ENCODE measurements at regions not wholly inside any gene's neighbourhood (a gene's known extent, or its start where the extent isn't known, plus 50 kb on each side); places are given as distances from the start of the nearest gene placed in this dataset.

- WGBS = 95% methylated on average over 1 of the region's 1 CpG
- Histone ChIP-seq H3K27ac (ENCODE audit: low read depth in 1 of 2, low read length in 1 of 2) (no peak overlapping the region), H3K9me3 (ENCODE audit: control insufficient read depth in 2 of 2, insufficient read depth in 1 of 2, low read length in 1 of 2) (no peaks in the 10 kb centered on the region), H3K27me3 (ENCODE audit: control insufficient read depth in 2 of 2, insufficient read depth in 1 of 2, low read length in 1 of 2) (no peaks in the 10 kb centered on the region), H3K4me3 (ENCODE audit: low read length in 2 of 2) (no peak overlapping the region), H3K36me3 (ENCODE audit: control insufficient read depth in 2 of 2, insufficient read depth in 2 of 2, low read length in 1 of 2) (no peaks in the 10 kb centered on the region), H3K4me1 (ENCODE audit: control insufficient read depth in 2 of 2, insufficient read depth in 2 of 2, low read length in 2 of 2) (no peaks in the 10 kb centered on the region)
- no peak for DNase-seq (ENCODE audit: low read depth in 6 of 9, low spot score in 9 of 9)
Measured at GRCh38 chr2:52968043-52968442, 799.6 kb upstream of the CHAC2 start.

- H3K4me1 ChIP-seq (ENCODE audit: control insufficient read depth in 2 of 2, insufficient read depth in 2 of 2, low read length in 2 of 2) = no peaks in the 10 kb centered on the region
- no peak overlapping the region for H3K27ac ChIP-seq (ENCODE audit: low read depth in 1 of 2, low read length in 1 of 2)
- no peaks in the 10 kb centered on the region for H3K27me3 ChIP-seq (ENCODE audit: control insufficient read depth in 2 of 2, insufficient read depth in 1 of 2, low read length in 1 of 2)
- no peaks in the 10 kb centered on the region for H3K36me3 ChIP-seq (ENCODE audit: control insufficient read depth in 2 of 2, insufficient read depth in 2 of 2, low read length in 1 of 2)
- H3K9me3 ChIP-seq (ENCODE audit: control insufficient read depth in 2 of 2, insufficient read depth in 1 of 2, low read length in 1 of 2) = no peaks in the 10 kb centered on the region
- DNase-seq (ENCODE audit: low read depth in 6 of 9, low spot score in 9 of 9) = no peak
- H3K4me3 ChIP-seq (ENCODE audit: low read length in 2 of 2) = no peak overlapping the region
- WGBS = 89% methylated on average over 4 of the region's 4 CpGs
Measured at GRCh38 chr2:52964916-52965530, 802.6 kb upstream of the CHAC2 start.

- Histone ChIP-seq H3K36me3 (ENCODE audit: control insufficient read depth in 2 of 2, insufficient read depth in 2 of 2, low read length in 1 of 2) (no peaks in the 10 kb centered on the region), H3K27ac (ENCODE audit: low read depth in 1 of 2, low read length in 1 of 2) (no peak overlapping the region), H3K4me1 (ENCODE audit: control insufficient read depth in 2 of 2, insufficient read depth in 2 of 2, low read length in 2 of 2) (no peaks in the 10 kb centered on the region), H3K27me3 (ENCODE audit: control insufficient read depth in 2 of 2, insufficient read depth in 1 of 2, low read length in 1 of 2) (no peaks in the 10 kb centered on the region), H3K9me3 (ENCODE audit: control insufficient read depth in 2 of 2, insufficient read depth in 1 of 2, low read length in 1 of 2) (no peaks in the 10 kb centered on the region), H3K4me3 (ENCODE audit: low read length in 2 of 2) (no peak overlapping the region)
- DNase-seq (ENCODE audit: low read depth in 6 of 9, low spot score in 9 of 9) = no peak
Measured at GRCh38 chr2:52961403-52961802, 806.2 kb upstream of the CHAC2 start.

- H3K27me3 ChIP-seq (ENCODE audit: control insufficient read depth in 2 of 2, insufficient read depth in 1 of 2, low read length in 1 of 2) = no peaks in the 10 kb centered on the region
- DNase-seq (ENCODE audit: low read depth in 6 of 9, low spot score in 9 of 9) = no peak
- no peaks in the 10 kb centered on the region for H3K9me3 ChIP-seq (ENCODE audit: control insufficient read depth in 2 of 2, insufficient read depth in 1 of 2, low read length in 1 of 2)
- no peaks in the 10 kb centered on the region for H3K36me3 ChIP-seq (ENCODE audit: control insufficient read depth in 2 of 2, insufficient read depth in 2 of 2, low read length in 1 of 2)
- no peak overlapping the region for H3K4me3 ChIP-seq (ENCODE audit: low read length in 2 of 2)
- 35% methylated on average over 3 of the region's 3 CpGs for WGBS
- H3K4me1 ChIP-seq (ENCODE audit: control insufficient read depth in 2 of 2, insufficient read depth in 2 of 2, low read length in 2 of 2) = no peaks in the 10 kb centered on the region
- H3K27ac ChIP-seq (ENCODE audit: low read depth in 1 of 2, low read length in 1 of 2) = no peak overlapping the region
Measured at GRCh38 chr2:52960881-52961280, 806.7 kb upstream of the CHAC2 start.

- no peaks in the 10 kb centered on the region for H3K4me1 ChIP-seq (ENCODE audit: control insufficient read depth in 2 of 2, insufficient read depth in 2 of 2, low read length in 2 of 2)
- no peak for DNase-seq (ENCODE audit: low read depth in 6 of 9, low spot score in 9 of 9)
- H3K9me3 ChIP-seq (ENCODE audit: control insufficient read depth in 2 of 2, insufficient read depth in 1 of 2, low read length in 1 of 2) = no peaks in the 10 kb centered on the region
- H3K4me3 ChIP-seq (ENCODE audit: low read length in 2 of 2) = no peak overlapping the region
- H3K36me3 ChIP-seq (ENCODE audit: control insufficient read depth in 2 of 2, insufficient read depth in 2 of 2, low read length in 1 of 2) = no peaks in the 10 kb centered on the region
- WGBS = 88% methylated on average over 4 of the region's 4 CpGs
- no peak overlapping the region for H3K27ac ChIP-seq (ENCODE audit: low read depth in 1 of 2, low read length in 1 of 2)
- H3K27me3 ChIP-seq (ENCODE audit: control insufficient read depth in 2 of 2, insufficient read depth in 1 of 2, low read length in 1 of 2) = no peaks in the 10 kb centered on the region
Measured at GRCh38 chr2:52959801-52960200, 807.8 kb upstream of the CHAC2 start.

GRCh38 chr2:52956766-52957165, 810.8 kb upstream of the CHAC2 start:
- no peak overlapping the region for H3K4me3 ChIP-seq (ENCODE audit: low read length in 2 of 2)
- H3K27ac ChIP-seq (ENCODE audit: low read depth in 1 of 2, low read length in 1 of 2) = no peak overlapping the region
- H3K27me3 ChIP-seq (ENCODE audit: control insufficient read depth in 2 of 2, insufficient read depth in 1 of 2, low read length in 1 of 2) = no peaks in the 10 kb centered on the region
- H3K4me1 ChIP-seq (ENCODE audit: control insufficient read depth in 2 of 2, insufficient read depth in 2 of 2, low read length in 2 of 2) = no peaks in the 10 kb centered on the region
- no peaks in the 10 kb centered on the region for H3K36me3 ChIP-seq (ENCODE audit: control insufficient read depth in 2 of 2, insufficient read depth in 2 of 2, low read length in 1 of 2)
- DNase-seq (ENCODE audit: low read depth in 6 of 9, low spot score in 9 of 9) = no peak
- no peaks in the 10 kb centered on the region for H3K9me3 ChIP-seq (ENCODE audit: control insufficient read depth in 2 of 2, insufficient read depth in 1 of 2, low read length in 1 of 2)
- 94% methylated on average over 1 of the region's 1 CpG for WGBS

GRCh38 chr2:52956118-52956517, 811.5 kb upstream of the CHAC2 start:
- WGBS = 95% methylated on average over 4 of the region's 4 CpGs
- H3K4me1 ChIP-seq (ENCODE audit: control insufficient read depth in 2 of 2, insufficient read depth in 2 of 2, low read length in 2 of 2) = no peaks in the 10 kb centered on the region
- no peaks in the 10 kb centered on the region for H3K27me3 ChIP-seq (ENCODE audit: control insufficient read depth in 2 of 2, insufficient read depth in 1 of 2, low read length in 1 of 2)
- no peak overlapping the region for H3K27ac ChIP-seq (ENCODE audit: low read depth in 1 of 2, low read length in 1 of 2)
- no peaks in the 10 kb centered on the region for H3K36me3 ChIP-seq (ENCODE audit: control insufficient read depth in 2 of 2, insufficient read depth in 2 of 2, low read length in 1 of 2)
- DNase-seq (ENCODE audit: low read depth in 6 of 9, low spot score in 9 of 9) = no peak
- no peak overlapping the region for H3K4me3 ChIP-seq (ENCODE audit: low read length in 2 of 2)
- H3K9me3 ChIP-seq (ENCODE audit: control insufficient read depth in 2 of 2, insufficient read depth in 1 of 2, low read length in 1 of 2) = no peaks in the 10 kb centered on the region

- H3K36me3 ChIP-seq (ENCODE audit: control insufficient read depth in 2 of 2, insufficient read depth in 2 of 2, low read length in 1 of 2) = no peaks in the 10 kb centered on the region
- DNase-seq (ENCODE audit: low read depth in 6 of 9, low spot score in 9 of 9) = no peak
- 84% methylated on average over 5 of the region's 5 CpGs for WGBS
- H3K9me3 ChIP-seq (ENCODE audit: control insufficient read depth in 2 of 2, insufficient read depth in 1 of 2, low read length in 1 of 2) = no peaks in the 10 kb centered on the region
- H3K27me3 ChIP-seq (ENCODE audit: control insufficient read depth in 2 of 2, insufficient read depth in 1 of 2, low read length in 1 of 2) = no peaks in the 10 kb centered on the region
- H3K27ac ChIP-seq (ENCODE audit: low read depth in 1 of 2, low read length in 1 of 2) = no peak overlapping the region
- H3K4me1 ChIP-seq (ENCODE audit: control insufficient read depth in 2 of 2, insufficient read depth in 2 of 2, low read length in 2 of 2) = no peaks in the 10 kb centered on the region
- no peak overlapping the region for H3K4me3 ChIP-seq (ENCODE audit: low read length in 2 of 2)
Measured at GRCh38 chr2:52955079-52955478, 812.5 kb upstream of the CHAC2 start.

GRCh38 chr2:52940101-52940500, 827.5 kb upstream of the CHAC2 start:
- Histone ChIP-seq H3K4me1 (ENCODE audit: control insufficient read depth in 2 of 2, insufficient read depth in 2 of 2, low read length in 2 of 2) (no peaks in the 10 kb centered on the region), H3K36me3 (ENCODE audit: control insufficient read depth in 2 of 2, insufficient read depth in 2 of 2, low read length in 1 of 2) (no peaks in the 10 kb centered on the region), H3K27me3 (ENCODE audit: control insufficient read depth in 2 of 2, insufficient read depth in 1 of 2, low read length in 1 of 2) (no peaks in the 10 kb centered on the region), H3K27ac (ENCODE audit: low read depth in 1 of 2, low read length in 1 of 2) (no peak overlapping the region), H3K4me3 (ENCODE audit: low read length in 2 of 2) (no peak overlapping the region), H3K9me3 (ENCODE audit: control insufficient read depth in 2 of 2, insufficient read depth in 1 of 2, low read length in 1 of 2) (no peaks in the 10 kb centered on the region)
- WGBS = 93% methylated on average over 2 of the region's 2 CpGs
- no peak for DNase-seq (ENCODE audit: low read depth in 6 of 9, low spot score in 9 of 9)

GRCh38 chr2:52939250-52939649, 828.4 kb upstream of the CHAC2 start:
- H3K4me3 ChIP-seq (ENCODE audit: low read length in 2 of 2) = no peak overlapping the region
- no peaks in the 10 kb centered on the region for H3K4me1 ChIP-seq (ENCODE audit: control insufficient read depth in 2 of 2, insufficient read depth in 2 of 2, low read length in 2 of 2)
- no peaks in the 10 kb centered on the region for H3K9me3 ChIP-seq (ENCODE audit: control insufficient read depth in 2 of 2, insufficient read depth in 1 of 2, low read length in 1 of 2)
- no peak for DNase-seq (ENCODE audit: low read depth in 6 of 9, low spot score in 9 of 9)
- WGBS = 93% methylated on average over 2 of the region's 2 CpGs
- H3K27me3 ChIP-seq (ENCODE audit: control insufficient read depth in 2 of 2, insufficient read depth in 1 of 2, low read length in 1 of 2) = no peaks in the 10 kb centered on the region
- no peaks in the 10 kb centered on the region for H3K36me3 ChIP-seq (ENCODE audit: control insufficient read depth in 2 of 2, insufficient read depth in 2 of 2, low read length in 1 of 2)
- no peak overlapping the region for H3K27ac ChIP-seq (ENCODE audit: low read depth in 1 of 2, low read length in 1 of 2)
